GM12872 (cell line): ENCODE measurements at regions not wholly inside any gene's neighbourhood (a gene's known extent, or its start where the extent isn't known, plus 50 kb on each side); places are given as distances from the start of the nearest gene placed in this dataset.

Experiments used
- TF ChIP-seq, protein P1 (sequence below): IDR thresholded peaks from 3 replicates; pipeline ENCODE4 v1.5.1; 2011; ENCODE audit warnings: low read depth, mild to moderate bottlenecking, low read length, moderate library complexity; ENCODE audit not compliant: insufficient read depth

DNA sequence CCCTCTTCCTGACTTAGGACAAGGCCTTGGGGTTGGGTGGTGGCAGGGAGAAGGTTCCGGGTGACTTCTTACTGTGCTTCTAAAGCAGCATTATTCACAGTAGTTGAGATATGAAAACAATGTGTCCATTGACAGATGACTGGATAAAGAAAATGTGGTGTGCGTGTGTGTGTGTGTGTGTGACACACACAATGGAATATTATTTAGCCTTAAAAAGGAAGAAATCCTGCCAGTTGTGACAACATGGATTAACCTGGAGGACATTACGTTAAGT is 128.1 kb upstream of the RASGRP1 start:
- TF ChIP-seq, protein P1, sequence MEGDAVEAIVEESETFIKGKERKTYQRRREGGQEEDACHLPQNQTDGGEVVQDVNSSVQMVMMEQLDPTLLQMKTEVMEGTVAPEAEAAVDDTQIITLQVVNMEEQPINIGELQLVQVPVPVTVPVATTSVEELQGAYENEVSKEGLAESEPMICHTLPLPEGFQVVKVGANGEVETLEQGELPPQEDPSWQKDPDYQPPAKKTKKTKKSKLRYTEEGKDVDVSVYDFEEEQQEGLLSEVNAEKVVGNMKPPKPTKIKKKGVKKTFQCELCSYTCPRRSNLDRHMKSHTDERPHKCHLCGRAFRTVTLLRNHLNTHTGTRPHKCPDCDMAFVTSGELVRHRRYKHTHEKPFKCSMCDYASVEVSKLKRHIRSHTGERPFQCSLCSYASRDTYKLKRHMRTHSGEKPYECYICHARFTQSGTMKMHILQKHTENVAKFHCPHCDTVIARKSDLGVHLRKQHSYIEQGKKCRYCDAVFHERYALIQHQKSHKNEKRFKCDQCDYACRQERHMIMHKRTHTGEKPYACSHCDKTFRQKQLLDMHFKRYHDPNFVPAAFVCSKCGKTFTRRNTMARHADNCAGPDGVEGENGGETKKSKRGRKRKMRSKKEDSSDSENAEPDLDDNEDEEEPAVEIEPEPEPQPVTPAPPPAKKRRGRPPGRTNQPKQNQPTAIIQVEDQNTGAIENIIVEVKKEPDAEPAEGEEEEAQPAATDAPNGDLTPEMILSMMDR, result no peak

DNA sequence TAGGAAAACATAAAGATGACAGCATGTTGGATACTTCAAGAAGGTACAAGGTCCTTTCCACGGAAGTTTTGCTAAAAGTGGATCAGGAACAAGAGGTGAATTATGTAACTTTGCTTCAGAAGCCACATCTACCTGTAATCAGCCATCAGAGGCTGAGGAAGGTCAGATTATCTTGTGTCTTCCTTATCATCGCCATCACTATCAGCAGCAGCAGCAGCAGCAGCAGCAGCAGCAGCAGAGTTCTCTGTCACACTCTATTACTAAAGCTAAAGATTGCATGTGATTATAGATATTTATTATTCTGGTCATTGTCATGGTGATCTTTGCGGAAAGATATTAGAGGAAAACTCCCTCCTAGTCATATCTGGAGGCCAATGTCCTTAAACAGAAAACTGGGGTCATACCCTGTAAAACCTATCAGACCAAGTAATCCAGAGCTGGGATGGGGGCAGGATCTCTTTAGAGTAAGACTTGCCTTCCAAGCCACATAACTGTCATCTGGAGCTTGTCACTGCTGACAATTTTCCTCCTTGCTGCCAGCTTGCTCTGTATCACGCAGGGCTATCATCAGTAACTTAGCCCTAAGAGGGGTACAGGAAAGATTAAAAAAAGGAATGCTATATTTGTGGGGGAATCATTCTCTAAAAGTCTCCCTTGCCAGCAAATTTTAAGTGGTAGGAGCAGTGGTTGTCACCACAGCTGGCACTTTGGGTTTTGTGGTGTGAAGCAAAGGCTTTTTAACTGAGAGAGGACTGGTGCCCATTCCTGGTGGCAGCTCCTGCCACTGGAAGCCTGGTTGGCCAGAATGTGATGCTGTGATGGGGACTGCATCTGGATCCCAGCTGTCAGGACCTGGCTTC is 130.9 kb upstream of the RASGRP1 start:
- TF ChIP-seq, protein P1, result no peak

DNA sequence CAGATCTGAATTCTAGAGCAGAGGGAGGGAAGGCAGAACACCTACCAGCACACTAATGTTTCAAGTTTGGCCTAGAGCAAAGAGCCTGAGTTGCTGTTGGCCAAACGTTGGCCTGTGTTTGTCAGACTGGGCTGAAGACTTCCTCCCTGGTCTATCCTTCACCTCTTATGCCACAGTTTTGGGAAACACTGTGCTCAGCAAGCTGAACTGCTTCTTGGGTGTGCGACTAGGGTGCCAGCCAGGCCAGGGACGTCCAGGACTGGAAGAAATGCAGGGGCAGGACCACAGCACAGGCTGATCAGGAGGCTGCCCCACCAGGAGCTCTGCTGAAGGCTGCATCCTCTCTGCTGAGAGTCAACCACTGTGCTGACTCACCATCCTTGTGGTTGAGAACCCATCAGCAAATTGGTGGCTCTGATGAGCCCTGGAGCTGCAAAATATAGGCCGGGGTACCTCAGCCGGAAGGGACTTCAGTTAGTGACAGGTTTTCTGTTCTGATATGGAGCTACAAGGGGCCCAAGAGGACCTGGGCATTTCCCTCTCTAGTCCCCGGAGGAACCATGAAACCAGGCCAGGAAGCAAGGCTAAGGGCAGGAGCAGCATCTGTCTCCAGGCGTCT is 131.6 kb upstream of the RASGRP1 start:
- TF ChIP-seq, protein P1, result no peak

DNA sequence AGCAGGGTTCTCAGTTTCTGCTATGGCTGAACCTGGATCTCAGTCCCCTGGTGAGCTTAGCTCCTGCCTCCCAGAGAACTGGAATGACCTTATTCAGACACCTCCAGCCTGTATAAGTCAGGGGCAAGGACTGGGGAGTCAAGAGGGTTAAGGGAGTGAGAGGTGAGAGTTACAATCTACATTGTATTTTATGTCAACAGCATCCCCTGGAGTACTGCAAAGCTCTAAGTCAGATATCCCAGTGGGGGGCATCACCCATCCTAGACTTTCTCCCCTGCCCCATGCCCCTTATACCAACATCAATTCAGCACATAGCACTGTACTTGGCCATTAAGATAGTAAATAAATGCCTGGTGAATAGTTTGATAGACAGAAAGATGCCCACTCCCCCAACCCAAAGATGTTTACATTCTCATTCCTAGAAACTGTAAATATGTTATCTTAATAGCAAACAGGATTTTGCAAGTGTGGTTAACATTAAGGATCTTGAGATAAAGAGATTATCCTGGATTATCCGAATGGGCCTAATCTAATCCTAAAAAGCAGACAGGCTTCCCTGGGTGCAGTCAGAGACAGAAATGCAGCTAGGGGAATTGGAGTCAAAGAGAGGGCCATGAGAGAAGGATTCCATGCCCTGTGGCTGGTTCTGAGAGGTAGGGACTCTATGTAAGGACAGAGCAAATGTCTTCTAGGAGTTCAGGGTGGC is 132.3 kb upstream of the RASGRP1 start:
- TF ChIP-seq, protein P1, result no peak

DNA sequence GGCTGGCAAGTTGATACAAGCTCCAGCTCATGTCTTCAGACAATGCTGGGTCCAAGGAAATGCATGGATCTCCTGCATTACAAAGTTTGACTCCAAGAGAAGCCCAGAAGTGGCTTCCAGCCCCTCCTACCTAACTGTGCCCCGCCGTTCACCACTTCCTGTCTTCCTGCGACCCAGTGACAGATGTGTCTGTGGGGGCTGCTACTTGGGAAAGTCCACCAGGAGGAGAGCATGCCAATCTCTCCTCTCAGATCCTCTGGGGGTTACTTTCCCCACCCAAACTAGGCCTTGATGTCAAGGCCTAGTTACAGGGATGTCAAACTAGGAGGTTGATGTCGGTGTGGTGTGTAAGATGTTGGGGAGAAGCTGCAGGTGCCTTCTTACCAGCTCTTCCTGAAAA is 133.6 kb upstream of the RASGRP1 start:
- TF ChIP-seq, protein P1, result no peak

DNA sequence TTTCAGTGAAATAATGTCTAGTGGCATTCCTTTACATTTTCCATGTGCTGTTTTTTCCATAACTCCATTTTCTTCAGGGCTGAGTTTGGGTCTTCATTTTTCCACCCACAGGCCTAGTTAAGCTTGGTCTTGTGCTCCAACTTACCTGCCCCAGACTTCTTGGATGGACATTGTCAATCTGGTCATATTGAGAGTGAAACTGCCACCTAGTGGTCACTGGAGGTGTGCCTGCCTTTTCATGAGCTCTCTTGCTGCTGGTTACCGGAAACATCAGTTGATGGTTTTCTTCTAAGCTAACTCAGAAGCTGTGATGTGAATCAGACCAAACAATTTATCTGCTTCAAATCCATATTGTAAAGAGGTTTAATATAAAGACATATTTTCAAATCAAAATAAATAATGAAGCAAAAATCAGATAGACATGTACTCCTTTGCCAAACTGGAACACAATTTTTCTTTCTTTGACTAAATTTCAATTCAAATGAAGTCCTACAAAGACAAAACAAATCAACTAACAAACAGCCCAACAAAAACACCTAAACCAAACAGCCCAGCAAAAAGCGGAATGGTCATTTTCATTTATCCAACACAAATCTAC is 135.1 kb upstream of the RASGRP1 start:
- TF ChIP-seq, protein P1, result peak; percentile 95

DNA sequence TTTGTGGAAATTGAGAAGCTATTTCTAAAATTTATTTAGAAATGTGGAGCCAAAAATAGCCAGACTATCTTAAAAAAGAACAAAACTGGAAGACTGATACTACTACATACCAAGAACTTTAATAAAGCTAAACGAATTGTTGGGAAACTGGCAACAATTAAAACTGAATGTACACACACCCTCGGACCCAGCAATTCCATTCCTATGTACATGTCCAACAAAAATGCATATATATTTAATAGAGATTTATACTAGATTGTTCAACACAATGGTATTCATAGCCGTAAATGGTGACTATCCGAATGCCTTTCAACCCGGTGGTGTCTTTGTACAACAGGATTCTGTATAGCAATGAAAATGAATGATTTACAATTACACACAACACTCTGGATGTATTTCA is 136.5 kb upstream of the RASGRP1 start:
- TF ChIP-seq, protein P1, result no peak
